ENCODE measurements at regions not wholly inside any gene's neighbourhood (a gene's known extent, or its start where the extent isn't known, plus 50 kb on each side); places are given as distances from the start of the nearest gene placed in this dataset.

GRCh38 chr20:40245829-40246228 is 443.2 kb downstream of the MAFB start:
- no peak for DNase-seq (ENCODE audit: low read depth in 4 of 4, low spot score in 2 of 4)

GRCh38 chr20:40244286-40244685 is 444.8 kb downstream of the MAFB start:
- DNase-seq (ENCODE audit: low read depth in 4 of 4, low spot score in 2 of 4): no peak

- DNase-seq (ENCODE audit: low read depth in 4 of 4, low spot score in 2 of 4): no peak
Measured at GRCh38 chr20:40241596-40242343, 447.3 kb downstream of the MAFB start.

GRCh38 chr20:40238511-40238910 is 450.5 kb downstream of the MAFB start:
- no peak for DNase-seq (ENCODE audit: low read depth in 4 of 4, low spot score in 2 of 4)

- DNase-seq (ENCODE audit: low read depth in 4 of 4, low spot score in 2 of 4): no peak
Measured at GRCh38 chr20:40234593-40234992, 454.4 kb downstream of the MAFB start.

- no peak for DNase-seq (ENCODE audit: low read depth in 4 of 4, low spot score in 2 of 4)
Measured at GRCh38 chr20:40233406-40233805, 455.6 kb downstream of the MAFB start.

GRCh38 chr20:40232756-40233155 is 456.3 kb downstream of the MAFB start:
- DNase-seq (ENCODE audit: low read depth in 4 of 4, low spot score in 2 of 4): no peak

GRCh38 chr20:40232273-40232672 is 456.8 kb downstream of the MAFB start:
- no peak for DNase-seq (ENCODE audit: low read depth in 4 of 4, low spot score in 2 of 4)

GRCh38 chr20:40230486-40230885 is 458.6 kb downstream of the MAFB start:
- no peak for DNase-seq (ENCODE audit: low read depth in 4 of 4, low spot score in 2 of 4)

- no peak for DNase-seq (ENCODE audit: low read depth in 4 of 4, low spot score in 2 of 4)
Measured at GRCh38 chr20:40225596-40225995, 463.4 kb downstream of the MAFB start.

GRCh38 chr20:40223810-40224209 is 465.2 kb downstream of the MAFB start:
- no peak for DNase-seq (ENCODE audit: low read depth in 4 of 4, low spot score in 2 of 4)

GRCh38 chr20:40218971-40219370 is 470.1 kb downstream of the MAFB start:
- DNase-seq (ENCODE audit: low read depth in 4 of 4, low spot score in 2 of 4): no peak

GRCh38 chr20:40218316-40218969 is 470.6 kb downstream of the MAFB start:
- DNase-seq (ENCODE audit: low read depth in 4 of 4, low spot score in 2 of 4): no peak

- no peak for DNase-seq (ENCODE audit: low read depth in 4 of 4, low spot score in 2 of 4)
Measured at GRCh38 chr20:40207655-40208054, 481.4 kb downstream of the MAFB start.

- no peak for DNase-seq (ENCODE audit: low read depth in 4 of 4, low spot score in 2 of 4)
Measured at GRCh38 chr20:40205971-40206370, 483.1 kb downstream of the MAFB start.

GRCh38 chr20:40203032-40203431 is 486.0 kb downstream of the MAFB start:
- DNase-seq (ENCODE audit: low read depth in 4 of 4, low spot score in 2 of 4): no peak

GRCh38 chr20:40197691-40198090 is 491.3 kb downstream of the MAFB start:
- DNase-seq (ENCODE audit: low read depth in 4 of 4, low spot score in 2 of 4): peak in 1 of 4 donors; percentile 23

- no peak for DNase-seq (ENCODE audit: low read depth in 4 of 4, low spot score in 2 of 4)
Measured at GRCh38 chr20:40196846-40197436, 492.1 kb downstream of the MAFB start.

- no peak for DNase-seq (ENCODE audit: low read depth in 4 of 4, low spot score in 2 of 4)
Measured at GRCh38 chr20:40195742-40196141, 493.3 kb downstream of the MAFB start.

GRCh38 chr20:40192529-40192928 is 496.5 kb downstream of the MAFB start:
- DNase-seq (ENCODE audit: low read depth in 4 of 4, low spot score in 2 of 4): no peak

- no peak for DNase-seq (ENCODE audit: low read depth in 4 of 4, low spot score in 2 of 4)
Measured at GRCh38 chr20:40192081-40192480, 497.0 kb downstream of the MAFB start.

- no peak for DNase-seq (ENCODE audit: low read depth in 4 of 4, low spot score in 2 of 4)
Measured at GRCh38 chr20:40191573-40191972, 497.5 kb downstream of the MAFB start.

Measured in left renal cortex interstitium (tissue), 4 donors.